Activated T-helper 1 cell treated with anti-CD3 and anti-CD28 coated beads, Interleukin-12 subunit alpha, Interleukin-12 subunit beta, Interleukin-2, Interleukin-4 antibody, amounts not matched to agents 30 ng/mL and 10 ng/mL and 1 ng/mL, durations not matched to agents 14 hours and 24 hours and 36 hours (primary cell): ENCODE measurements at regions not wholly inside any gene's neighbourhood (a gene's known extent, or its start where the extent isn't known, plus 50 kb on each side); places are given as distances from the start of the nearest gene placed in this dataset.

Experiments used
- DNase-seq: peaks from one replicate; pipeline ENCODE4 v3.0.0; 2021; ENCODE audit warnings: low spot score
- H3K27ac Mint-ChIP-seq: one replicate; pipeline ENCODE4 v1.8.0; 2021; ENCODE audit warnings: mild to moderate bottlenecking, mixed read lengths
- H3K27me3 Mint-ChIP-seq: one replicate; pipeline ENCODE4 v1.8.0; 2022; ENCODE audit warnings: mild to moderate bottlenecking, moderate library complexity, mixed read lengths; ENCODE audit not compliant: insufficient read depth
- H3K36me3 Mint-ChIP-seq: one replicate; pipeline ENCODE4 v1.8.0; 2021; ENCODE audit warnings: low read depth, mixed read lengths
- H3K4me1 Mint-ChIP-seq: one replicate; pipeline ENCODE4 v1.8.0; 2021; ENCODE audit warnings: low read depth, mixed read lengths
- H3K4me3 Mint-ChIP-seq: one replicate; pipeline ENCODE4 v1.8.0; 2021; ENCODE audit warnings: mild to moderate bottlenecking, moderate library complexity, mixed read lengths
- H3K9me3 Mint-ChIP-seq: one replicate; pipeline ENCODE4 v1.8.0; 2021; ENCODE audit warnings: mixed read lengths
- intact Hi-C: fragments of 100-400 bp; cut with micrococcal nuclease; formaldehyde crosslinking; loops from one replicate; pipeline ENCODE4 v1.15.1; 2024

DNA sequence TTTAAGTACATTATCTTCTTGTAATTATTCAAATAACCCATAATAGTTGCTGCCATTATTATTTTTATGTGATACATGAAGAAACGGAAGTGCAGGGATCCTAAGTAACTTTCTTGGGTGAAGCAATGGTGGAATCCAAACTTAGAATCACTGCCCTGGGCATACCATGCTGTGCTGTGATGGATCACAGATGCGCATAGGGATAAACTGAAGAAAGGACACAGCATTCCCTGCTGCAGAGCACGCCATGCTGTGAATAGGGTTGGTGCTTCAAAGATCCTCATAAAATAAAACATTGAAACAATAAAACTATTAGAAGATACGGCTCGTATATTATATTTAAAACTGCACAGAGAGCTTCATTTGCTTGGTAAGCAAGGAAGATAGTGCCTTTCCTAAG is 211.7 kb upstream of the ADAMTS16 start:
- Mint-ChIP-seq H3K4me1 (no peaks in the 10 kb centered on the region), H3K36me3 (no peaks in the 10 kb centered on the region), H3K9me3 (no peaks in the 10 kb centered on the region), H3K27me3 (no peaks in the 10 kb centered on the region), H3K4me3 (no peak overlapping the region), H3K27ac (no peak overlapping the region)
- DNase-seq = no peak
- intact Hi-C loops = no loop called here

DNA sequence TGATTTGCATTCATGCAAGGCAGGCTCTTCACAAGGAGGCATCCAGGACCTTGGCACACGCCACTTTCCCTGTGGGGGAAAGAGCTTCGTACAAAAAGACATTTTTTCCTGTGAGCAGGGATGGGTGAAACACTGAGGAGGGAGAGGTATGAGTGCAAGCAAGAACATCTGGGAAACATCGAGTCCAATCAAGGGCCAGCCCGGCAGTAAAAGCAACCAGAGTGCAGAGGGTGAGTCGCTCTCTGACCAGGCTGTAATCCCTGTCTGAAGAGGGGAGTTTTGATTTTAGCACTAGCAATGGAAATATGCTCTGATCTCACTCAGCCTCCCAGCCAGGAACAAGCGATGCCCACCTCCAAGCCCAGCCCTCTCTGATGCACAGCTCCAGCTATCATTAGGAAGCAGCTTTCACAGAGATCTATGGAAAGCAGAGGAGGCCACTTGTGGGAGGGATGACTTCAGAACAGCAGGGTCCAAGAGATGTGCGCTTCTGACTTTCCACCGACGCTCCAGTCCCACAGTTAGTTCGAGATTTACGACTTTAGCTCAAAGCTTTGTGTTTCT is 211.0 kb upstream of the ADAMTS16 start:
- no peak overlapping the region for H3K27ac Mint-ChIP-seq
- no peak for DNase-seq
- no peak overlapping the region for H3K4me3 Mint-ChIP-seq
- no peaks in the 10 kb centered on the region for H3K27me3 Mint-ChIP-seq
- intact Hi-C loops = no loop called here
- H3K36me3 Mint-ChIP-seq = no peaks in the 10 kb centered on the region
- no peaks in the 10 kb centered on the region for H3K4me1 Mint-ChIP-seq
- no peaks in the 10 kb centered on the region for H3K9me3 Mint-ChIP-seq

DNA sequence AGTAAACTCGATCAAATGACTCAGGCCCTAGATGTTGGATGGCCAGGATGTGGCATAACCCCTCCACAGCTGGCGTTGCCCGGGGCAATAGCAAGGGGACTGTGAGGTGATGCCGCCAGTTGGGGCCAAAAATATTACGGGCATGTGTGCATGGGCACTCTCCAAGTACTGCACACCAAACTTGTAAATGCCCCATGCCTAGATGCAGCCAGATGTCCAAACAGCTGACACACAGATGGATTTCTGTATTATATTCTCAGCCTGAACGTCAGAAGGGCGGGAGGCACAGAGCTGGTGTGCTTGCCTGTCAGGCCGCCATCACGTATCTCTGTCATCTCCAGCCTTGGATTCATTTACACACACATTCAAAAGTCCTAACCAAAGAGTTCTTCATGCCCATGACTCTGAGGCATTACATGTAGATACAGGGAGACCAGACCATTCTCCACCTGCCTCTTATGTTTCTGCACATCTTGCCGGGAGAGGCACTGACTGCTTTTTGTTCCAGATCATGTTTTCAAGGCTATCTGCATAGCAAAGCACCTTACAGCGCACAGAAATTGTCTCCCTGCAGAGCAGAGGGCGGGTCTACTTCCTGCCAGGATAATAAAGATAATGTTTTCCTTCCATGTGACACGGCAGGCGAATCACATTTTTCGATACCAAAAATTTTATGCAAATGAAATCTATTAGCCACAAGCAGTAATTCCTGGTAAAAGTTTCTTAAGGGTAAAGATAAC is 200.9 kb upstream of the ADAMTS16 start:
- Mint-ChIP-seq H3K36me3 (no peaks in the 10 kb centered on the region), H3K27ac (no peak overlapping the region), H3K4me1 (no peaks in the 10 kb centered on the region), H3K9me3 (no peaks in the 10 kb centered on the region), H3K27me3 (no peaks in the 10 kb centered on the region), H3K4me3 (no peak overlapping the region)
- no peak for DNase-seq
- intact Hi-C loops = no loop called here

DNA sequence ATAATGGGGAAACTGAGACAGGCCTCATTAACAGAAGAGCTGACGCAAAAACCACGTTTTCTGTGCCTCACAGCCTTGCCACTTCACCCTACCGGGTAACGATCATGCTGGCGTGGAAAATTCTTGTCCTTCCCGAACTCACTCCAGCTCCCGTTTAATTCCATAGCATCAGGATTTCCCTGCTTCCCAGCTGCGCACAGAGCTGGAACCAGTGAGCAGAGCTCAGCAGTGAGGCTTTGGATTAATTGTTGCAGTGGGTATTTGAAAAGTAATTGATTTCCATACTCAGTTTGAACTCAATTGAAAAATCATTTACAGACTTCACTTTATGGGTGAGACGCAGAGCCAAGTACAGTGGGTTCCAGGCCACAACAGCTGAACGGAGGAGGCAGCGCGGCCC is 199.0 kb upstream of the ADAMTS16 start:
- no peak for DNase-seq
- intact Hi-C loops = no loop called here
- no peak overlapping the region for H3K27ac Mint-ChIP-seq
- H3K9me3 Mint-ChIP-seq = no peaks in the 10 kb centered on the region
- H3K27me3 Mint-ChIP-seq = no peaks in the 10 kb centered on the region
- H3K4me3 Mint-ChIP-seq = no peak overlapping the region
- H3K36me3 Mint-ChIP-seq = no peaks in the 10 kb centered on the region
- no peaks in the 10 kb centered on the region for H3K4me1 Mint-ChIP-seq

DNA sequence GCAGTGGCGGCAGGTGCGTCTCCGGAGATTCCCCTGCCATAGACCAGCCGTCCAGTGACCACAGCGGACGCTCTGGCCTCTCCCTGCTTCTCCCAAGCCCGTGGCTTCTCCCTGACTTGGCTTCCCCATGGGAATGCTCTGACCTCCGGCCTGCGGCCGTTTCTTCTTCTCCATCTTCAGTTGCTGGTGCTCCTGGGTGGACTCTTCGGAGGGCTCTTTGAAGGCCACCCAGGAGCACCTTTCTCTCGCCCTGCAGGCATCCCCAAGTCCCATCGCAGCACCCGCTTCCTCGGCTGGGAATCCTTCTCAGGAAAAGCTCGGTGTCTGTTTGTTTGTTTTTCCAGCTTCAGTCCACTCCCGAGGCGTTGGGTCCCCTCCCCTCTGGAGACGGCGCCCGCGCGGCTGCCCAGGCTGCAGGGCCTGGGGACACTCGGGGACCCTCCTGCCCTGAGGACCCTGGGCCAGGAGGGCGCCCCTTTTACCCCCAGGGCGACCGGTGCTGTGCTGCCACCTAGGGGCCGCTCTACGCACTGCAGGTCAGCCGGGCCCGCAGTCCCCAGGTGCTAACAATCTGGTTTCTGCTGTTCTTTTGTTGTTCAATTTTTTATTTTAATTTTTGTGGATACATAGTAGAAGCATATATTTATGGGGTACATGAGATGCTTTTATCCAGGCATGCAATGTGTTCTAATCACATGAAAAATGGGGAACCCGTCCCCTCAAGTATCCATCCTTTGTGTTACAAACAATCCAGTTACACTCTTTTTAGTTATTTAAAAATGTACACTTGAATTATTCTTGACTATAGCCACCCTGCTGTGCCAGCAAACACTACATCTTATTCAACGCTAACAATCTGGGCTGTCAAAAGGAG is 197.9 kb upstream of the ADAMTS16 start:
- DNase-seq = no peak

DNA sequence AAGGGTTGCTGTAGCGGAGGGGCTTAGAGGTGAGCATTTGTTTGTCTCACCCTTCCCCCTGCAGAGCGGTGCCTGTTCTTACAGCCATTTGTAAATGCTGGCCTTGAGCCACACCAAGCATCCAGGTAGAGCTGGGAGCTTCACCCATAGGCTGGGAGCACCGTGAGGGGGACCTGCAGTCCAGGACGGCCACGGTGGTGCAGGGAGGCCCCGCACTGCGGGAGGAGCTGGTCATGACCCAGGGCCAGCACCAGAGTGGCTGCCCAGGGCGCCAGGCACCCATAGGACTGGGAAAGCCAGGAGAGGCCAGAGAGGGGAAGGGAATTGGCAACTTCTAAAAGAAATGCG is 197.3 kb upstream of the ADAMTS16 start:
- Mint-ChIP-seq H3K36me3 (no peaks in the 10 kb centered on the region), H3K4me1 (no peaks in the 10 kb centered on the region), H3K27ac (no peak overlapping the region), H3K27me3 (no peaks in the 10 kb centered on the region), H3K4me3 (no peak overlapping the region), H3K9me3 (no peaks in the 10 kb centered on the region)
- DNase-seq = no peak
- intact Hi-C loops = no loop called here

More for the DNA sequence above, 197.9 kb upstream of the ADAMTS16 start:
- H3K36me3 Mint-ChIP-seq = no peaks in the 10 kb centered on the region
- H3K4me1 Mint-ChIP-seq = no peaks in the 10 kb centered on the region
- no peak overlapping the region for H3K27ac Mint-ChIP-seq
- intact Hi-C loops = no loop called here
- no peaks in the 10 kb centered on the region for H3K9me3 Mint-ChIP-seq
- no peaks in the 10 kb centered on the region for H3K27me3 Mint-ChIP-seq
- H3K4me3 Mint-ChIP-seq = no peak overlapping the region

DNA sequence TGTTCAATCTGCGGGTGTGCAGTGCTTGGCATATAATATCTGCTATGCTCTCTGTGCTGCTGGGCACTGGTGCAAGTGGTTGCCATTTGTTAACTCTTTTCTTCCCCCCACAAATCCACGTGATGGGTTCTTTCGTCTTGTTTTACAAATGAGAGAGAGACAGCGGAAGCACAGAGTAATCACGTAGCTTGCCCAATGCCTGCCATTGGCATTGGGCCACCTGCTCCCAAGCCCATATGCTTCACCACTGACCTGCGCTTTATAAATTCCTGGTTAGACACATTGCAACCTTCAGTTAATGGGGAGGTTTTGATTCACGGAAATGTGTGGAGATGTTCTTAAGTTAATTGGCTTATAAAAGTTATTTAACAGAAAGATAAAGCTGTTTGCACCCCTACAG is 194.8 kb upstream of the ADAMTS16 start:
- Mint-ChIP-seq H3K9me3 (no peaks in the 10 kb centered on the region), H3K27me3 (no peaks in the 10 kb centered on the region)

DNA sequence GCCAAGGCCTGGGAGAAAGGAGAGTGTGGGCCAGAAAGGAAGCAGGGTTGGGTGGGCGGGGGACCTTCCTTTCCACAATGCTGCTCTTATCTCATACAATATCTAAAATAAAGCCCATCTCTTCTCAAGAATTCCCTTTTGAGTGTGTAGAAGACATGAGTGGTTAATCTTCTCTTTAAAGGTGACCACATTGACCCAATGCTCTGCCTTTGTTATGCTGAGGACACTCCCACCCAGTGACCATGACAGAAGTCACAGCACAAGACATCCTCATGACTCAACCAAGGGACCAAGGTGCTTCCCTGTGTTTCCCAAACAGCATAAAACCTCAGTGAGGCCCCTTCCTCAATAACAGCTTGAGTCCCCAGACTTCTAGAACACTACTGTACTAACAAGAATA is 193.0 kb upstream of the ADAMTS16 start:
- Mint-ChIP-seq H3K9me3 (no peaks in the 10 kb centered on the region), H3K4me3 (no peak overlapping the region), H3K27me3 (no peaks in the 10 kb centered on the region), H3K4me1 (no peaks in the 10 kb centered on the region), H3K36me3 (no peaks in the 10 kb centered on the region), H3K27ac (no peak overlapping the region)
- intact Hi-C loops = no loop called here
- no peak for DNase-seq

More for the DNA sequence above, 194.8 kb upstream of the ADAMTS16 start:
- Mint-ChIP-seq H3K36me3 (no peaks in the 10 kb centered on the region), H3K4me3 (no peak overlapping the region), H3K27ac (no peak overlapping the region), H3K4me1 (no peaks in the 10 kb centered on the region)
- no peak for DNase-seq
- intact Hi-C loops = no loop called here

DNA sequence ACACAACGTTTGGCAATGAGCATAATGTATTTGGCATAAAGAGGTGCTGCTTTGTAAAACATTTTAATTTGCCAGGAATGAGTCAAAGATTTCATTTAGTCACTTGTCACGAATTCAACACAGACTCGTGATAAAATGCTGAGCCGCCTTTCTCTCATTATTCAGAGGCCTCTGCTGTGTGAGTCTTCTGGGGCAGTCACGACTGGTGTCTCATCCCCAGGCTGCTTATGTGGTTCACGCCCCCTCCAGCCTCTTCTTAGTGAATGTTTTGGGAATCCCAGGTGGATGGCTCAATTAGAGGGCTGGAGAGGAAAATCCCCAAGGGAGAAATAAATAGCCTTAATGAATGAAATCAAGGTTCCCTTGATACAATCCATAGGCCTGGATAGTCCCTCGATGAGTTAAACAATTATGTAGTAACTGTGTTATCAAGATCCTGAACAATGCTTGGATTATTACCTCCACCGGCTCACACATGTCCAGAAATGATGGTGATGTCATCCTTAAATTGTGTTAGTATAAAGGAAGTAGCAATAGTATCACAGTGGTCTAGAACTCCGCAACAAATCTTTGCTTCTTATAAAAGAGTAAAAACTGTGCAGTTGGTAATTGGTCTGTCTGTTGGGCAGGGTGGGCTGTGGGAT is 192.1 kb upstream of the ADAMTS16 start:
- H3K27me3 Mint-ChIP-seq = no peaks in the 10 kb centered on the region
- H3K4me1 Mint-ChIP-seq = no peaks in the 10 kb centered on the region
- no peak overlapping the region for H3K4me3 Mint-ChIP-seq
- H3K36me3 Mint-ChIP-seq = no peaks in the 10 kb centered on the region
- no peak for DNase-seq
- intact Hi-C loops = no loop called here
- no peak overlapping the region for H3K27ac Mint-ChIP-seq
- no peaks in the 10 kb centered on the region for H3K9me3 Mint-ChIP-seq

DNA sequence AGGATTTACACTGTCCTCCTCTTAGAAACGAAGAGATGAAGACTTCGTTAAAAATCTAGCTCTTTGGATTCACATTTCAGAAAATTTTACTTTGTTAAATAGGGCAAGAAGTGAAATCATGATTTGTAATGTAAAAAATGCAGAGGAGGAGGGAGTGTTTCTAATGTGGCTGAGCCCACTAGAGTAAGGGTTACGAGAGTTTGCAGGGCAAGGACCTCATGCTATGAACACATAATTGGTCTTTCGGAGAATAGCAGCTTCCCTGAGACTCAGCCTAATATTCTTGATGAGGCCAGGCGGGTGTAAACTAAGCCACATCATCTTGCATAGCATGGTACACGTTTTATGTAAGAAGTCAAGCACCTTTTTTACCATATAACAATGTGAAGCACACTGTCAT is 191.0 kb upstream of the ADAMTS16 start:
- intact Hi-C loops = no loop called here
- Mint-ChIP-seq H3K9me3 (no peaks in the 10 kb centered on the region), H3K36me3 (no peaks in the 10 kb centered on the region), H3K4me1 (no peaks in the 10 kb centered on the region), H3K27me3 (no peaks in the 10 kb centered on the region), H3K4me3 (no peak overlapping the region), H3K27ac (no peak overlapping the region)
- DNase-seq = no peak

DNA sequence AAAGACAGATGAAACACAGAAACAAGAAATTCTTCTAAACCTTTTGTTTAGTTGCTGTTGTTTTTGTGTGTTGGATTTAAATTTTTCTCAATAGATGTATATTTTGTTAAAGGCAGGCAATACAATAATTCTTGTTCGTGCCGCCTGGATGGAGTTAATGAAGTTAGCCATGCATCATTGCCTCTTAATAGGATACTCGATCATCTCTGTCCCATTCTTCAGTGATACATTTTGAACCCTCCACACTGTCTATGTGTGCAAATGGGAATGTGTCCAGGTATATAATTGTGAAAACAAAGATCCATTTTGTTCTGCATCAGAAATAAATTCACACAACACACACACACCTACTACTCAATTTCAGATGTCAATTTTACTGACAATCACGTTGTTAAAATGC is 186.6 kb upstream of the ADAMTS16 start:
- Mint-ChIP-seq H3K27ac (no peak overlapping the region), H3K9me3 (no peaks in the 10 kb centered on the region), H3K27me3 (no peaks in the 10 kb centered on the region), H3K4me3 (no peak overlapping the region), H3K4me1 (no peaks in the 10 kb centered on the region), H3K36me3 (no peaks in the 10 kb centered on the region)
- intact Hi-C loops = no loop called here
- DNase-seq = no peak

DNA sequence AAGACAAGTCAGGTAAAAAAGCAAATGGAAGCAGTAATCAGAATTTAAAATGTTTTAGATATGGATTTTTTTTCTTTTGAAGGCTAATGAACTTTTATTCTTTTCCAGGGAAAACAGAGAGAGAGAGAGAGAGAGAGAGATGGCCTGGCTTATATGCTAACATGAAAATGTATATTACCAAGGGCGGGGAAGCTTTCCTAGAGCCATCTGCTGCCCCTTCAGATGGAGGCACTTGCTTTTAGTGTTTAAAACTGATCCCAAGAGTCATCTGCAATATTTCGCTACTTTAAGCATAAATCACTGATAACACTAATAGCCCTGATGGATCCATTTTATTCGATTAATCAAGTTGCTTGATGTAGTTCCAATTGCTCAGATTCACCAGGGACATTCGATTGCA is 186.1 kb upstream of the ADAMTS16 start:
- no peaks in the 10 kb centered on the region for H3K36me3 Mint-ChIP-seq
- no peaks in the 10 kb centered on the region for H3K27me3 Mint-ChIP-seq
- intact Hi-C loops = no loop called here
- H3K4me1 Mint-ChIP-seq = no peaks in the 10 kb centered on the region
- H3K27ac Mint-ChIP-seq = no peak overlapping the region
- DNase-seq = no peak
- no peaks in the 10 kb centered on the region for H3K9me3 Mint-ChIP-seq
- no peak overlapping the region for H3K4me3 Mint-ChIP-seq

DNA sequence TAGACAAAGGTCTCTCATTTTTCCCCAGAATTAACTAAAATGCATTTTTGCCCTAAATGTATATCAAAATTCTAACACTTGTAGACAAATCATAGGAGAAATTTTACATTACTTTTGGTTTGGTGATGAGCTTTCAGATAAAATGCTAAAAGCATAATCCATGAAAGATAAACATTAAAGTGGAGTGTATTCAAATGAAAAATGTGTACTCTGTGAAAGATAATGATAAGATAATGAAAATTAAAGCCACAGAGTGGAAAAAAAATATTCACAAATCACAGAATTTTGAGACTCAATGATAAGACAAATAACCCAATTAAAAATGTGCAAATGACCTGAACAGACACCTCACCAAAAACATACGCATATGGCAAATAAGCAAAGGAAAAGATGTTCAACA is 176.9 kb upstream of the ADAMTS16 start:
- intact Hi-C loops = no loop called here
- Mint-ChIP-seq H3K27ac (no peak overlapping the region), H3K9me3 (peaks cover 7% of the 10 kb centered on the region), H3K4me1 (no peaks in the 10 kb centered on the region), H3K4me3 (no peak overlapping the region), H3K36me3 (no peaks in the 10 kb centered on the region), H3K27me3 (no peaks in the 10 kb centered on the region)
- DNase-seq = no peak
